ENCODE measurements at regions not wholly inside any gene's neighbourhood (a gene's known extent, or its start where the extent isn't known, plus 50 kb on each side); places are given as distances from the start of the nearest gene placed in this dataset.
A peak's percentile ranks its signal among the peaks of the same experiment; 100 is the strongest.

DNA sequence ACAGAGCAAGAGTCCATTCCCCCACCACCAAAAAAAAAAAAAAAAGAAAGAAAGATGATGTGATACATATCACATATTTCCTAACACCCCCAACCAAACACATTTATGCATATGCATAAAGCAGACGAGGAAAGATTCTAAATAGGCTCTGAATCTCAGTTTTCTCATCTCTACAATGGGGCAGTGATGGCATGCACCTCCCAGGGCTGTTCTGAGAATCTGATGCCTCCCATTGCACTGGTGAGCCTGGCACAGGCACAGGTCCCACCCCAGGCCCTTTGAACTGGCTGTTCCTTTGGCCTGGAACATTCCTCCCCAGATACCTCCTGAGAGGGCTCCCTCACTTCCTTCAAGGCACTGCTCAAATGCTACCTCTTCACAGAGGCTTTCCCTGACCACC, 116.5 kb downstream of the C9orf50 start:
- DNase-seq: no peak

DNA sequence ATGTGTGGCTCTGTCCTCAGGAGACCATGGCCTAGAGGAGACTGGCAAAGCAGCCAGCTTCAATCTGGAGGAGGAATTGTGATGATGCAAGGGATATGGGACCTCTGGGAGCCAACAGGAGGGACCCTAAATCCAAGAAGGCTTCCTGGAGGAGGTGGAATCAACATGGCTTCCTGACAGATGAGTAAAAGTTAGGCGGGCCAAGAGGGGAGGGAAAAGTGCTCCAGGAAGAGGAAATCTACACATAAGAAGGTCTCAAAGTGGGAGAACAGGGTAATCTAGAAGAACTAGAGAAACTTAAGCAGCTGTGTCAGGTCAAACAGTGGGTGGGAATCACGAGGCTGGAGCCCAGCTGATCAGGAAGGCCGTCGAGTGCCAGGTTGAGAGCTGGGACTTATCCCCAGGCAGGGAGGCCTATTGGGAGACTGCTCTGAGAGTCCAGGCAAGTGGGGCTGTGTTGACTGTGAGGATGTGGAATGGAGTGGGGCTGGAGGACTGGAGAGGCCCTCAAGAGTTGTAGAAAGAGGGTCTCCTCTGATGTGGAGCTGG, 119.1 kb downstream of the C9orf50 start:
- DNase-seq: no peak

DNA sequence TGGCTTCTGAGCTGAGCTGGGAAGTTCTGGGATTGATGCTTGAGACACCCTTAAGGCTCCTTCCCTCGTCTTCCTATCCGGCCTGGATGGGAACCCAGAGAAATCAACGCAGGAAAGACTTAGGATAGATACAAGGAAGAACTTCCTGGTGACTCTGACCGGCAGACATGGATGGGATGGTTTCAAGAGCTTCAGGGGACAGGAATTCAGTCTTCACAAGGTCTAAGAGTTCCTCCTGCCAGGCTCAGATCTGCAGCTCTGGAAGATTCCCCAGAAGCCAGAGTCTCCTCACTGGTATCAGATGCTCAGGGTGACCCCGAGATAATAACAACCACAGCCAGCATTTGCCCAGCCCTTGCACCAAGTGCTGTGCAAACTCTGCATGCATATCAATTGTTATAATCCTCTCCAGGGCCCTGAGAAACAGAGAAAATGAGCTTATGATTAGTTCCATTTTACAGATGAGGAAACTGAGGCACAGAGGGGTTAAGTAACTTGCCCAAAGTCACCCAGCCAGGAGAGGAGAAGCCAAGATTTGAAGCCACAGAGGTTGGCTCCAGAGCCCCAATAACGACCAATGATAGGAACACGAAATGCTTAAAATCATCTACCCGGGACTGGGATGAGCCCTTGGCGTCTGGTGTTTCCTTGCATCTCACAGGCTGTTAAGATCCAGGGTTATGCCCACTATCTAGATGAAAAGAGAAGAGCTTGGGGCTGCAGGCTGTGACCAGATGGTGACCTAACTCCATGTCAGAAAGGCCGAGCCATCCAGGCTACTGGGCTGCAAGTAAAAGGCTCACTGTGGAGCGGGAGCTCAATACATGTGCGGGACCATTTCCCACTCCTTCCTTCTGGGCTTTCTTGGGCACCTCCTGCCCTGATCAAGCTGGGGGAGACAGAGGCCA, 119.8 kb downstream of the C9orf50 start:
- no peak for DNase-seq

DNA sequence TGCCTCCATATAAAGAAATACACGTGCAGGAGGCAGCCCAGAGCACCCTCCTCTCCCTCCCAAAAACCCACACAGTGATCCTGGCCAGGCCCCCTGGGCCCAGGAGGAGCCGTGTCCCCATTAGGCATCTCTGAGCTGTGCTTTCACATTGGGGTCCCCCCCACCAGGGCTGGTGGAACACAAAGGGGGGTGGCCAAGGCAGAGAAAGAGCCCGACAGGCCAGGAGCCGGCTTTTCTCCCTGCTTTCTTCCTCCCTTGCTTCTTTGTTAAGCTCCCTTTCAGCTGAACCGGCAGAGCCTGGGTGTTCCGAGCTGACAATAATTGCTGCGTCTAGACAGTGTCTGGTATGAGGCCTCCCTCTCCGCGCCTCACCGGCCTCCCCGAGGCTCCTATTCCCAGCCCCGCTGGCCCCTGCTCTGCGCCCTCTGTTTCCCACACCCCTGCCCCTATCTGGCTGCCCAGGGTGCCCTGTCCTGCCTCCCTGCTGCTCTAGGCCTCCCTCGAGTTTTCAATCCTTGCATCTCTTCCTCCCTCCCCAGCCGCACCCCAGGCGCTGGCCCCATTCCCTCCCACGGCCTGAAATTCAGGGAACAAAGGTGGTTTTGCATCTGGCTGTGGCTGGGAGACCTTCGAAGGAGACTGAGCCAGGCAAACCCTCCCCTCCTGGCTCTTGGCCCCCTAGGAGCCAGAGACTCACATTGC, 120.6 kb downstream of the C9orf50 start:
- DNase-seq: no peak

DNA sequence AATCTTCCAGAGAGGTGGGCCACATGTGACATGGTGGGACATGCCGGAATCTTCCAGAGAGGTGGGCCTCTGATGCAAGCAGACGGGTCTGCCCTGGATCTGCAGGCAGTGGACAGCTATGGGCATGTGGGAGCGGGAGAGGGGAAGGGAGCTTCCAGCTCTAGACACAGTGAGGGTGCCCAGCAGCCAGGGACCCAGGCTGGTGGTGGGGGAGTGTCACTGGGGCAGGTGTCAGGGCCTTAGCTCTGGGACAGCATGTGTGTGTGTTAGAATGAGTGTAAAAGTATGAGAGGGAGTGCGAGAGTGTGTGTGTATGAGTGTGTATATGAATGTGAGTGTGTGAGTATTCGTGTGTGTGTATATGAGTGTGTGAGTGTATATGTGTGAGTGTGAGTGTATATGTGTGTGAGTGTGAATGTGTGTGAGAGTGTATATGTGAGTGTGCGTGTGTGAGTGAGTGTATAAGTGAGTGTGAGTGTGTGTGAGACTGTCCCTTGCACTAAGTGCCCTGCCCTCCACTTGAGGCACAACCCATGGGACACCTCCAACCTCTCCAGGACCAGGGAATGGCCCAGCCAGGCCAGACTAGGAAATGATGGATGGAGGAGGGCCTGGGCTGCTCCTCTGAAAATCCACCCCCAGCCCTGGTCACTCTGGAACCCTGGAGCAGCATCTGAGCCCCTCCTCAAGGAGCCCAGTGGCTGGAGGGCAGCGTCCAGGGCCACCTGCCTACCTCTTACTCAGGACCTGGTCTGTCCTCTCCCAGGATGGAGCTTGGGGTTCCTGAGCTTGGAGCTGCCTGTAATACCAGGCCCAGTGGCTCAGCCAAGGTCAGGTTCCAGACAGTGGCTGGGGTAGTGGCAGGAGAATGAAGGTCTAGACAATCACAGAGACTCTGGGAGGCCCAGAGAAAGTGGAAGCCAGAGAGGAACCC, 122.2 kb downstream of the C9orf50 start:
- DNase-seq: no peak

DNA sequence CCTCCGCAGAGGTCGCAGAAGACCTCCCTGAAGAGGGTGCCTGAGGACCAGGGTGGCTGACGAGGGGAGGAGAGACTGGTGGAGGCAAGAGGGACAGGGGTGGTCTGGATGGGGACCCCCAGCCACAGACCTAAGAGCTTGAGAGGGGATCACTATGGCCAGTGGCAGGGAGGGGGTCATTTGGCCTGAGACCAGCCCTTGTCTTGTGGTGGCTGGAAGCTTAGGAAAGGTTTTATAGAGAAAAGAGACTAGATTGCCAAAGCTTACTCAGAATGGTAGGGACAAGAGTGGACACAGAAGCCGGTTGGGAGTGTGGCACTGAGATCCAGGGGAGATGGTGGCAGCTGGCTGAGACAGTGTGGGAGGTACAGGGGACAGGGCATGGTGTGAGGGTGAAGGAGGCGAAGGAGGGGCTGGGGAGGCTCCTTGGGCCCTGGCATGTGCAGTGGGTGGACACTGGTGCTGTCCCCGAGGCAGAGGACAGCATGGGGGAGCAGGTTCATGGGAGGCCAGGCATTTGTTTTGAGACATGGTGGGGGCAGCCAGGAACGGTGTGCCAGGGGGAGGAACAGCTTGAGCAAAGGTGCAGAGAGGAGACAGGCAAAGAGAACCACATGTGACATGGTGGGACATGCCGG, 123.0 kb downstream of the C9orf50 start:
- no peak for DNase-seq

DNA sequence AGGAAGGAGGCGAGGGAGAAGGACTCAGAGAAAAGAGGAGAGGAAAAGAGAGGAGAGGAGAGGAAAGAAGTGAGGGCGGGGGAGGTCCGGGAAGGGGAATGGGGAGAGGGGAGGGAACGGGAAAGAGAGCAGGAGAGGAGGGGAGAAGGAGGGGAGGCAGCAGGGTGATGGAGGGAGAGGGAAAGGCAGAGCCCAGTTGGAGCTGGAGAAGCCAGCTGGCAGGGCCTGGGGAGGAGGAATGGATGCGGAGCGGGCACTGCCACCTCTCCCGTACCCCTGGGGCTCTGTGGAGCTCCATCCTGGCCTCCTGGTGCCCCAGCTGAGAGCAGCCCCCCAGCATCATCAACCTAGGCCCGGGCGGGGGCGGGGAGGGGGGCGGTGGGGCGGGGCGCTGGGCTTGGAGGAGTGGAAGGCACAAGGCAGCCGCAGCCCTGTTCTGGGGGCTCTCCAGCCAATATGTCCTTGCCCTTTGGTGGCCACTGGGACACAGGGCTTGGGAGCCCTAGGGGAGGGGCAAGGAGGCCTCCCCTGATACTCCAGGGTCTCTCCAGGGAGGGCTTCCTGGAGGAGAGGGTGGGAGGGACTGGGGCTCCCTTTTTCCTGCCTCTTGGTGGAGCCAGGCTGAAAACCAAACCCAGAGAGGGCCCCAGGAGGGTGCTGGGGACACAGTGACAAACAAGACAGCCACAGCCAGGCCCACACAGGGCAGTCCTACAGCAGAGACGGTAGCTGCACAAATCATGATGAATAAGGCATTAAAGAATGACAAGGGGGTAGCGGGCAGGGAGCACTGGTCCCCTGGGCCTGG, 123.7 kb downstream of the C9orf50 start:
- no peak for DNase-seq

DNA sequence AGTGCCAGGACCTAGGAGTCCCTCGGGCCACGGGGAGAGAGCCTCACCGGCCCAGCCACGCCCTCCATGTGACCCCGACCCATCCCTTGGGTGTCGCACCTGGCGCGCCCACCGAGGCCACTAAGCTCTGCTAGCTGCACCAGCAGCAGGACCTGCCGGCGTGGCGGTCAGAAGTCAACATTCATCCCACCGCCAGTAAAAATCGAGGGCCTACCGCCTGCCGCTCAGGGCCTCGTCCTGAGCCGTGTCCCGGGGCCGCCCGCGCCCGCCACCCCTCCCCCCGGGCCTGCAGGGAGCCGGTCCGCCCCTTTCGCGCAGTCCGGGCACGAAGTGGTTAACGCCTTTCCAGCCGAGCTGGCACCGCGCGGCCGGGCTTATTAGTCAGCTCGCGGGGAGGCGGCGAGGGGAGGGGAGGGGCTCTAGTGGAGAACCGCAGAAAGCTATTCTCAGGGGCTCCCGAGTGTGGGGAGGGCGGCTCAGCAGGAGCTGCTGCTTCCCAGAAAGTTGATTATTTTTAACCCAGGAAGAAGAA, 124.4 kb downstream of the C9orf50 start:
- peak; percentile 92 for DNase-seq

DNA sequence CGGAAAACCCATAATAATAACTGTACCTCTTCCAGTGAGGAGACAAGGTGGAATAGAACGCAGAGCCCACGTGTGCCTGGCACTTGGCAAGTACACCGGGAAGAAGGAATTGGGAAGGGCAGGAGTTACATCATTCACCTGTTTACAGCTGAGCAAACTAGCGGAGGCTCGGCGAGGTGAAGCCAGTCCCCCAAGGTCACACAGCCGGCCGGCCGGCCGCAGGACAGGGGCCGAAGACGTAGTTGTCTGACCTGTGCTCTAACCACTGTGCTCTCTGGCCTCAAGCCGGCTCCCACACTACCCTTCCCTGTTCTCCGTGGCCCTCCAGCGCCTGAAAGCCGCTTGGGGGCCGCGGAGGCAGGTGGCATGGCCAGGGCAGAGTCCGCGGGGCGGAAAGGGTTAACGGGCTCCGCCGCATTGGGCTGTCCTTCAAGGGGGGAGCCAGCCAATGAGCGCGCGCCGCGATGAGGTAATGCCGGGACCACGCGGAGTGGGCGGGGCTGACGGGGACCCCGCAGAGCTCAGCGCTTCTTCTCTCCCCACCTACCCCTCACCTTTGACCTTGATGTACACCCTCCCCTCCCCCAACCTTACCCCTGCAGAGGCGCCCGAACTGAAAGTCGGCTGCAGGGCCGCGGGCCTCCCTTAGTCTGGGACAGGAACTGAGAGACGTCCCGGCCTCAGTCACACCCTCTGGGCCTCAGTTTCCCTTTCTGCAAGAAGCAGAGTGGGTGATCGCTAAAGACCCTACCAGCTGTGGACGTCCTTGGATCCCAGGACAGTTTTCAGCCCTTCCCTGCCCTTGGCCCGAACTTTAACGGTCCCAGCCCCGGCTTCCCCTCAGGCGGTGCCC, 125.1 kb downstream of the C9orf50 start:
- peak; percentile 91 for DNase-seq

DNA sequence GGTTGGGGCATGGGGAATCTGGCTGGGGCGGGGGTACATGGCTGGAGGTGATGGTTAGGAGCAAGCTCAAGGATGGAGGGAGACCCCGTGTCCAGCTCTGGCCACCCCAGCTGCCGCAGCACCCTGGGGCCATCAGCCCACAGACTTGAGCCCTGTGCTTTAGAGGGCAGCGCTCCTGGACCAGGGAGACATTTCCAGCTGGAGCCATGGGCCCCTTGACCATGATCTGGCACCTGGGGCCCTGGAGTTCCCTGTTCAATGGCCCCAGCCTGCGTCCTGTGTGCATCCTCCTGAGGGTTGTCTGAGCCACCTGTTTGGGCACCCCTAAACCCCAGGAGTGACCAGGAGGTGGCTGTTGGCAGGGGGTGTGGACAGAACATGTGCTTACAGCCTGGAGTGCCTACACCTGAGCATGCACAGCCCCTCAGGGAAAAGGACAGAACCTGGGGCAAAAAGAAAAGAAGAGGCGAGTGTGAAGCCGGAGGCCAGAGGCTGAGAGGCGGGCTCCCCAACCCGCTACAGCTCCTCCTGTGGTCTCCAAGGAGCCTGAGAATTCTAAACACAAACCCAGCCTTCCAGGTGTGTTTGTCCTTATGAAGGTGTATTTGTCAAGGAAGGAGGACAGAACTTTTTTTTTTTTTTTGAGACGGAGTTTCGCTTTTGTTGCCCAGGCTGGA, 126.7 kb downstream of the C9orf50 start:
- no peak for DNase-seq

DNA sequence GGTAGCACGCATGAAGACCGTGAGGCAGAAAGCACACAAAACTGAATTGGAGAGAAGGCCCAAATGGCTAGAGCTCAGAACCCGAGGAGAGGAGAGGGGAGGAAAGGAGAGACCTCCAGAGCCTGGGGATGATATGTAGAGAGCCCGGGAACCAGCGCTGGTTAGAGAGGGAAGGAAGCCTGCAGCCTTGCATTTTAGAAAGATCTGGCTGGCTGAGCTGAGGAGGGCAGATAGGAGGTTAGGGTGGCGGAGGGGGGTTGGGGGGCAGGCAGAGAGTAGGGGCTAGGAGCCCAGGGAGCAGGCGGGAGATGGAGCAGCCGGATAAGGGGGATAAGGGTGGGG, 127.2 kb downstream of the C9orf50 start:
- DNase-seq: no peak

DNA sequence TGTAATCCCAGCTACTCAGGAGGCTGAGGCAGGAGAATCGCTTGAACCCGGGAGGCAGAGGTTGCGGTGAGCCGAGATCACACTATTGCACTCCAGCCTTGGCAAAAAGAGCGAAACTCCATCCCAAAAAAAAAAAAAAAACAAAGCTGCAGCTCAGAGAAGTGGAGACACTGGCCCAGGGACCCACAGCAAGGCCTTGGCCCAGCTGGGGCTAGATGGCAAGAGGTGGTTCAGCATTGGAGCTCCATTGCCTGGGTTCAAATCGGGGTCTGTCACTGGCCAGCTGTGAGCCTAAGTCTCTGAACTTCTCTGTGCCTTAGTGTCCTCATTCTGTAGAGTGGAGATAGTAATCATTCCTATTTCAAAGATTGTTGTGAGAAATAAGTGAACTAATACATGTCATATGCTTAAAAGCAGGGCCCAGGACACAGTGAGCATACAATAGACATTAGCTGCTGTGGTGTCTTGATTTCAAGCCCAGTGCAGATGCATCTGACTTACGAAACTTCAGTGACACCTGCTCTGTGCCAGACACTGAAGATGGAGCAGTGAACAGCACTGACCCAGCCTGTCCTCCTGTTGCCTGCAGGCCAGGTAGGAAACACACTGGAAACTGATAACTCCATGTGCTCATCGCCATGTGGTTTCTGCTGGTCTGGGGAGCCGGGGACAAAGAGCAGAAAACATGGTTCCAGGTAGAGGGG, 127.7 kb downstream of the C9orf50 start:
- no peak for DNase-seq

DNA sequence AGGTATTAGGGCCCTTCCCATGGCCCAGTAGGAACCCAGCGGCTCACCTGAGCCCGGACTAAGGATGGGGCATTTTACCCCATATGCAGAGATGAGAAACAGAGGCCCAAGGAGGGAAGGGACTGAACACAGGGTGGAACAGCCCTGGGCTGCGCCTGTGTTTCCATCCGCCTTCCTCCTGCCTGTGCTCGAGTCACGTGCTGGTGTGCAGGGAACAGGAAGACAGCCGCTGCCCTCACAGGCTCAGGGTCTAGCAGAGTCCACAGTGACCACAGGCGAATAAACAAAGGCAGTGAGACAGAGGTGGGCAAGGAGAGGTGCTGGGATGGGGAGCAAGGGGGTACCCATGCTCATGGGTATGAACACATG, 129.4 kb downstream of the C9orf50 start:
- no peak for DNase-seq

DNA sequence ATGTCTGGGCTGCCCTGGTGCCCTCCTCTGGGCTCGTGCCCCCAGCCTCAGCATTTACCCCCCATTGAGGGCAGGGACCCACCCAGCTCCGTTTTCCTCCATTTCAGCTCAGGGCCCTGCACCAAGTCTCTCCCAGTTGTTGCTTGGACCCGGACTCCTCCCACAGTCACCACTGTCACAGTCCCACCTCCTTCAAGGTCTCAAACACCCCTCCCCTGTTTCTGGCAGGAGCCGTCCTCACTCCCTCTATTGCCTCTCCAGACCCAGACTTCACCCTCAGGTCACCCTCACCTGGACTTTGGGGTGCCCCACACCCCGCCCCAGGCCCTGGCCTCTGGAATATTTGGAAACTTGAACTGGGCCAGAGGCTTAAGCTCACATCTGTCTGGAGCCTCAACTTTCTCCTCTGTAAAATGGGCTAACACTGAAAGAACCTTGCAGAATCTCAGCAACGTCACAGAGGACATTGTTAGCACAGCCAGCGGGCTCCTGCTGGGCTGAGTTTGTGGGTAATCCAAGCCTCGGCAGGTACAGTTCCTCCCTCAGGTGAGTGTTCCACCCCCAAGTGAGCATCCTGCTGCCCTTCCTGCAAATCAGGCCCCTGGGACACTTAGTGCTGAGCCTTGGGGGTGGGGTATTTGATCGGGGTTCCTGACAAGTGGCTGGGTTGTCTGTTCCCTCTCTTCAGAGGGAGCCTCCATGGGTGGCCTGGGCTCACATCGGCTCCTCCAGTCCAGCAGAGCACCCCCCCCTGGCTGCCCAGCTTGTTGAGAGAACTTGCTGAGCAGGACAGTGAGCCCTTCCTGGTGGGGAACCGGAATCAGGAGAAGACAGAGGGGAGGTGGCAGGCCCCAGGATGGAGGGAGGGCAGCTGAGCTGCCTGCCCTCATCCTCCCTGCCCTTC, 130.1 kb downstream of the C9orf50 start:
- no peak for DNase-seq

DNA sequence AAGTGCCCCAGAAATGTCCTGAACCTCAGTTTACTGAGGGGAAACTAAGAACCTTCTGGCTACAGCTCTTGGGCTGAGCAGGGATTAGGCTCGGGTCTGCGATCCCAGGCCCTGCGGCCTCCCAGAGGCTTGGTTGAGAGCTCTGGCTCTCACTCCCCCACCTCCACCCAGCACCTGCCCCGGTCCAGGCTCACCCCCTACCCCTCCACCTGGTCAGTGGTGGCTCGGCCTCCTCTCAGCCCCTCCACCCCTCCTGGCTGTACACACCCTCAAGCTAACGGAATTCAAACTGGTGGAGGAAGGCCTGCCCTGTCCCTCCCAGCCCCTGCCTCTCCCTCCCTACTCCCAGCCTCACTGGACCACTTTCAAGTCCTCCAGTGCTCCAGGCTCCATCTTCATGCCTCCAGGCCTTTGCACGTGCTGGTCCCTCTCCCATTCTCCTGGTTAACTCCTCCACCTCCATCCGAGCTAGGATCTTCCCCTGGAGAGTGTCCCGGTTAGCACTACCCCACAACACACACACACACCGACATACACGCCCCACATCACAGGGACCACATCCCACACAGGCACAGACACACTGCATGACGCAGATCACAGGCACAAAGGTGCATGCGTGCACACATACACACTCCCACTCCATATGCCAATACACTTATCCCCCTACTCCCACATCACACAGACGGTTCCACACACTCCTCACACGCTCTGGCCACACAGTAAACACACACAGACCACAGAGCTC, 130.9 kb downstream of the C9orf50 start:
- DNase-seq: peak; percentile 81

DNA sequence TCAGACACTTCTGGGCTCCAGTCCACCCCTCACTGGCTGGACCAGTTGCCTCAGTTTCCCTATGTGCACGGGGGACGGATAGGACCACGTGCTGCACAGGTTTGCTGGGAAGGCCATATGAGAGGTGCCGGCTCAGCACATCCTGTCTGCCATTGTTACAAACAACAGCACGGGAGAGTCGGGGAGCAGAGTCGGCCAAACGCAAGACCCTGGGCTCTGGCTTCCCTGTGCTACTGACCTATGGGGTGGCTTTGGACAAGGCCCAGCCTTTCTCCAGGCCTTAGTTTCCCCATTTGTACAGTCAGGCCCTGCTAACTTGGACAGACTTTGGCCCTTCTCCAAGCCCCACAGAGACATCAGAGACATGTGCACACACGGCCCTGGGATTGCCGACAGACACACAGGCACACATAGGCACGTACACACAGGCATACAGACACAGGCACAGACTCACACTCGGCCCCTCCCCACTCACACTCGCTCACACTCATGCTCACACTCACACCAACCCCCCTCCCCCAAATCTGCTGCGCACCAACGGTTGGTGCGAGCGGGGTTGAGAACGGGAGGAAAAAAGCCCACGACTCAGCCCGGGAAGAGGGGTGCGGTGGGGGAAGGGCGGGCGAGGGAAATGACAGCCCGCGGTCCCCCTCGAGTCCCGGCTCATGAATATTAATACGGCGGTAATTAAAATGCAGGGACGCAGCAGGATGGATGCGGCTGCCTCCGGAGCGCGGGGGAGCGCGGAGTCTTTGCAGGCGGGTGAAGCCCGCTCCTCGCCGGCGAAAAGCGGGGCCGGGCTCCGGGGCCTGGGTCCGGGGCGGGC, 133.0 kb downstream of the C9orf50 start:
- peak; percentile 76 for DNase-seq

All from CD4-positive, alpha-beta T cell treated with Interleukin-6 for 4 hours (primary cell).